ENCODE measurements at regions not wholly inside any gene's neighbourhood (a gene's known extent, or its start where the extent isn't known, plus 50 kb on each side); places are given as distances from the start of the nearest gene placed in this dataset.
A peak's percentile ranks its signal among the peaks of the same experiment; 100 is the strongest.
"Not testable (repeated sequence)": the region's sequence is repeated elsewhere in the genome, so short reads cannot be mapped to it uniquely, and the experiment has no call there.

GRCh38 chr10:6803427-6803783 is 223.3 kb upstream of the PRKCQ start:
- no CpG with 5 or more reads among the region's 1 CpG for WGBS (ENCODE audit: insufficient coverage, low lambda C conversion rate)
- Histone ChIP-seq H3K9me3 (ENCODE audit: control insufficient read depth, low read depth, low read length) (no peaks in the 10 kb centered on the region), H3K27ac (ENCODE audit: low read length) (no peak overlapping the region), H3K27me3 (ENCODE audit: control insufficient read depth, insufficient read depth, low read length) (no peaks in the 10 kb centered on the region), H3K36me3 (ENCODE audit: control insufficient read depth, insufficient read depth, low read length) (no peaks in the 10 kb centered on the region), H3K4me1 (ENCODE audit: control insufficient read depth, insufficient read depth, low read length) (no peaks in the 10 kb centered on the region), H3K4me3 (ENCODE audit: low read length) (no peak overlapping the region)
- DNase-seq = no peak

DNA sequence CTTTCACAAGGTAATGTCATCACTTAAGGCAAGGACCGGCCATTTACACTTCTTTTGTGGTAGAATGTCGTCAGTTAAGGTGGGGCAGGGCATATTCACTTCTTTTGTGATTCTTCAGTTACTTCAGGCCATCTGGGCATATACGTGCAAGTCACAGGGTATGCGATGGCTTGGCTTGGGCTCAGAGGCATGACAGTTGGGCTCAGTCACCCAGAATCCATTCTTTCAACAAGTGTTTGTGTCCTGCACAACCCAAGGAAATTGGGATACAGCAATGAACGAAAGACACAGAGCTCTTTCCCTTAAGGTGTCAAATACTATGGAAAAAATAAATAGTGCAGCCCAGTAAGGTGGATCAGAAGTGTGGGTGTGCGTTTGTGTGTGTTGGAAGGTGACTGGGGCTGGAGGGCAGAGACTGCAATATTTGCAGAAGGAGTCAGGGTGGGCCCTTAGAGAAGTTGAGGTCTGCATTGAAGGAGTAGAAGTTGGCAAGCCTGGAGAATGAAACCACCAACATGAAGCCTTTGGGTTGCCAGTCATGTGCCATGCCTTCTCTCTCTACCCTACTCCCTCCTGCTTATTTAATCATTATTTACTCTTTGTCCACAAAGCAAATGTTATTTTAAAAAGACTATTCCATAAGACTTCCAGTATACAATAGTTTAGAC is 222.8 kb upstream of the PRKCQ start:
- Histone ChIP-seq H3K36me3 (ENCODE audit: control insufficient read depth, insufficient read depth, low read length) (no peaks in the 10 kb centered on the region), H3K27me3 (ENCODE audit: control insufficient read depth, insufficient read depth, low read length) (no peaks in the 10 kb centered on the region), H3K9me3 (ENCODE audit: control insufficient read depth, low read depth, low read length) (no peaks in the 10 kb centered on the region), H3K4me1 (ENCODE audit: control insufficient read depth, insufficient read depth, low read length) (no peaks in the 10 kb centered on the region), H3K4me3 (ENCODE audit: low read length) (no peak overlapping the region), H3K27ac (ENCODE audit: low read length) (no peak overlapping the region)
- WGBS (ENCODE audit: insufficient coverage, low lambda C conversion rate) = no CpG with 5 or more reads among the region's 6 CpGs
- no peak for DNase-seq

DNA sequence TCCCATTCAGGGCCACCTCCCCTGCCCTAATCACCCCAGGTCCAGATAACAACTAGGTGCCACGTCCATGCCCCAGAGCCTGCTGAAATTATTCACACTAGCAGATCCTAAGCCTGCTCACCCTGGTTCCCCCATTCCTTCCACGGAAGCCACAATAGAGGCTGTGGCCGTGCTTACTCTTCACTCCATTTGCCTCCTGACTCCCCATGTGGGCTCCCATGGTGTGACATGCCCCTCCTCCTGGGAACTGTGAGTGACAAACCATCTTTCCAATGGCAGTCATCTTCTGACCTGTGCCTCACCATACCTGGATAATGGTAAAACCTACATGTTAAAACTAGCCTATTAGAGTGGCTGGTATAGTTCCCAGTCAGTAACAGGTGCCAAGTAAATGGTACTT is 216.2 kb upstream of the PRKCQ start:
- Histone ChIP-seq H3K4me3 (ENCODE audit: low read length) (no peak overlapping the region), H3K27me3 (ENCODE audit: control insufficient read depth, insufficient read depth, low read length) (no peaks in the 10 kb centered on the region), H3K27ac (ENCODE audit: low read length) (no peak overlapping the region), H3K4me1 (ENCODE audit: control insufficient read depth, insufficient read depth, low read length) (no peaks in the 10 kb centered on the region), H3K36me3 (ENCODE audit: control insufficient read depth, insufficient read depth, low read length) (no peaks in the 10 kb centered on the region), H3K9me3 (ENCODE audit: control insufficient read depth, low read depth, low read length) (no peaks in the 10 kb centered on the region)
- no peak for DNase-seq
- no CpG with 5 or more reads among the region's 3 CpGs for WGBS (ENCODE audit: insufficient coverage, low lambda C conversion rate)

GRCh38 chr10:6795541-6795940 is 215.5 kb upstream of the PRKCQ start:
- no peaks in the 10 kb centered on the region for H3K9me3 ChIP-seq (ENCODE audit: control insufficient read depth, low read depth, low read length)
- no peaks in the 10 kb centered on the region for H3K27me3 ChIP-seq (ENCODE audit: control insufficient read depth, insufficient read depth, low read length)
- WGBS (ENCODE audit: insufficient coverage, low lambda C conversion rate) = 100% methylated on average over 1 of the region's 6 CpGs
- no peaks in the 10 kb centered on the region for H3K4me1 ChIP-seq (ENCODE audit: control insufficient read depth, insufficient read depth, low read length)
- DNase-seq = no peak
- H3K27ac ChIP-seq (ENCODE audit: low read length) = no peak overlapping the region
- H3K36me3 ChIP-seq (ENCODE audit: control insufficient read depth, insufficient read depth, low read length) = no peaks in the 10 kb centered on the region
- no peak overlapping the region for H3K4me3 ChIP-seq (ENCODE audit: low read length)

GRCh38 chr10:6794841-6795240 is 214.8 kb upstream of the PRKCQ start:
- H3K27me3 ChIP-seq (ENCODE audit: control insufficient read depth, insufficient read depth, low read length); H3K4me1 ChIP-seq (ENCODE audit: control insufficient read depth, insufficient read depth, low read length); H3K27ac ChIP-seq (ENCODE audit: low read length); H3K4me3 ChIP-seq (ENCODE audit: low read length); H3K9me3 ChIP-seq (ENCODE audit: control insufficient read depth, low read depth, low read length); DNase-seq; H3K36me3 ChIP-seq (ENCODE audit: control insufficient read depth, insufficient read depth, low read length): not testable (repeated sequence)
- WGBS (ENCODE audit: insufficient coverage, low lambda C conversion rate) = no CpG with 5 or more reads among the region's 10 CpGs

DNA sequence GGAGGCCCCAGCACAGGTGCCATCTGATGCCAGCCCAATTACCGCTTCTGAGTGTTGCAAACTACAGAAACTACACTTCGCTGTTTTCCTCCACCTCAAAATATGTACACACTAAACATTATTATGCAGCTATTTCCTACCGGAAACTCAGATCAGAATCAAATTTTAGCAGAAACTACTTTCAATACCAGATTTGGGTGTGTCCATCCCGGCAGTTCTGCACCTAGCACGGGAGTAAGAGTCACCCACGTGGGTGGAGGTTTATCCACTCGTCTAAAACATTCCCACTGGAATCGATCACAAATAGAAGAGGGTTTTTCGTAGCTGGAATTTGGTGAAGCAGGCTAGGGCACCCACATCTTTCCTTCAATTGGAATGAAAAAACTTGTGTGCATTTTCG is 214.4 kb upstream of the PRKCQ start:
- no peaks in the 10 kb centered on the region for H3K27me3 ChIP-seq (ENCODE audit: control insufficient read depth, insufficient read depth, low read length)
- H3K4me1 ChIP-seq (ENCODE audit: control insufficient read depth, insufficient read depth, low read length) = no peaks in the 10 kb centered on the region
- H3K9me3 ChIP-seq (ENCODE audit: control insufficient read depth, low read depth, low read length) = no peaks in the 10 kb centered on the region
- no peak for DNase-seq
- 80% methylated on average over 1 of the region's 10 CpGs for WGBS (ENCODE audit: insufficient coverage, low lambda C conversion rate)
- no peaks in the 10 kb centered on the region for H3K36me3 ChIP-seq (ENCODE audit: control insufficient read depth, insufficient read depth, low read length)
- H3K27ac ChIP-seq (ENCODE audit: low read length) = no peak overlapping the region
- no peak overlapping the region for H3K4me3 ChIP-seq (ENCODE audit: low read length)

DNA sequence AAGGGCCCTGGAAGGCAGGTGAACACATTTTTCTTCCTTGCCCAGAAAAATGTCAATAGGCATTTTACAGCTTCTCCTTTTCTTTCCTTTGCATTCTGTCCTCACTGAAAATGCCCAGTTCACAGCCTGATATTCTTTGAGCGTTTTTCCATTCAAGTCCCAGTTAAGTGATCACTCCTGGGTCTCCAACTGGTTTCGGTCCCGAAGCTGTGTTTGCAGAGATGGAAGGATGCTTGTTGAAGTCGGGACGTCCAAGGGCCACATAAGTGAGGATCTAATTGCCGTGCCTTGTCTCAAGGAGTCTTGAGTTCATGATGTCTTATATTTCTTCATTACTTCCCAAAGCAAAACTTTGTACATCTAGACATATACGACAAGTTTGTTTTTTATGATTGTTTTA is 208.7 kb upstream of the PRKCQ start:
- H3K27ac ChIP-seq (ENCODE audit: low read length) = no peak overlapping the region
- no peaks in the 10 kb centered on the region for H3K4me1 ChIP-seq (ENCODE audit: control insufficient read depth, insufficient read depth, low read length)
- H3K9me3 ChIP-seq (ENCODE audit: control insufficient read depth, low read depth, low read length) = no peaks in the 10 kb centered on the region
- no peaks in the 10 kb centered on the region for H3K27me3 ChIP-seq (ENCODE audit: control insufficient read depth, insufficient read depth, low read length)
- no peak for DNase-seq
- no peaks in the 10 kb centered on the region for H3K36me3 ChIP-seq (ENCODE audit: control insufficient read depth, insufficient read depth, low read length)
- no peak overlapping the region for H3K4me3 ChIP-seq (ENCODE audit: low read length)
- WGBS (ENCODE audit: insufficient coverage, low lambda C conversion rate) = 80% methylated on average over 1 of the region's 7 CpGs

- Histone ChIP-seq H3K27ac (ENCODE audit: low read length) (no peak overlapping the region), H3K4me1 (ENCODE audit: control insufficient read depth, insufficient read depth, low read length) (no peaks in the 10 kb centered on the region), H3K27me3 (ENCODE audit: control insufficient read depth, insufficient read depth, low read length) (no peaks in the 10 kb centered on the region), H3K9me3 (ENCODE audit: control insufficient read depth, low read depth, low read length) (no peaks in the 10 kb centered on the region), H3K36me3 (ENCODE audit: control insufficient read depth, insufficient read depth, low read length) (no peaks in the 10 kb centered on the region), H3K4me3 (ENCODE audit: low read length) (no peak overlapping the region)
- no CpG with 5 or more reads among the region's 5 CpGs for WGBS (ENCODE audit: insufficient coverage, low lambda C conversion rate)
- DNase-seq = no peak
Observed at GRCh38 chr10:6788231-6788630, 208.2 kb upstream of the PRKCQ start.

GRCh38 chr10:6787718-6788117 is 207.6 kb upstream of the PRKCQ start:
- Histone ChIP-seq H3K27ac (ENCODE audit: low read length) (no peak overlapping the region), H3K4me1 (ENCODE audit: control insufficient read depth, insufficient read depth, low read length) (no peaks in the 10 kb centered on the region), H3K36me3 (ENCODE audit: control insufficient read depth, insufficient read depth, low read length) (no peaks in the 10 kb centered on the region), H3K27me3 (ENCODE audit: control insufficient read depth, insufficient read depth, low read length) (no peaks in the 10 kb centered on the region), H3K9me3 (ENCODE audit: control insufficient read depth, low read depth, low read length) (no peaks in the 10 kb centered on the region), H3K4me3 (ENCODE audit: low read length) (no peak overlapping the region)
- DNase-seq = no peak
- WGBS (ENCODE audit: insufficient coverage, low lambda C conversion rate) = 100% methylated on average over 2 of the region's 3 CpGs

DNA sequence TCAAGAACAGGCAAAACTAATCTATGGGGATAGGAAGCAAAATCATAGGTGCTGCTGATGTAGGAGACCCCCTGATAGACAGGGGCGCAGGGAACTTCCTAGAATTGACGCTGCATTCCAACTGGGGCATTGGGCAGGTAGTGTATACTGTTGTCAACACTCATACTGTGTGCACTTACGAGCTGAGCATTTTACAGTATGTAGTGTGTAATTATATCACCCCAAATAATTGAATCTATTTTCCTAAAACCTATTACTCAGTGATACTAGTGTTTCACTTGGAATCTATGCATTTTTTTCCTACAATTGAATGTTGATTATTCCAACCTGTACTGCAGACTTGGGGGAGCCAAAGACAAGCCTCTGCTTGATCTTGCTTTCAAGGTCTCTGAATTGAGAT is 207.0 kb upstream of the PRKCQ start:
- Histone ChIP-seq H3K27me3 (ENCODE audit: control insufficient read depth, insufficient read depth, low read length) (no peaks in the 10 kb centered on the region), H3K36me3 (ENCODE audit: control insufficient read depth, insufficient read depth, low read length) (no peaks in the 10 kb centered on the region), H3K9me3 (ENCODE audit: control insufficient read depth, low read depth, low read length) (no peaks in the 10 kb centered on the region), H3K4me3 (ENCODE audit: low read length) (no peak overlapping the region), H3K4me1 (ENCODE audit: control insufficient read depth, insufficient read depth, low read length) (no peaks in the 10 kb centered on the region), H3K27ac (ENCODE audit: low read length) (no peak overlapping the region)
- DNase-seq = no peak
- WGBS (ENCODE audit: insufficient coverage, low lambda C conversion rate) = 80% methylated on average over 1 of the region's 3 CpGs

DNA sequence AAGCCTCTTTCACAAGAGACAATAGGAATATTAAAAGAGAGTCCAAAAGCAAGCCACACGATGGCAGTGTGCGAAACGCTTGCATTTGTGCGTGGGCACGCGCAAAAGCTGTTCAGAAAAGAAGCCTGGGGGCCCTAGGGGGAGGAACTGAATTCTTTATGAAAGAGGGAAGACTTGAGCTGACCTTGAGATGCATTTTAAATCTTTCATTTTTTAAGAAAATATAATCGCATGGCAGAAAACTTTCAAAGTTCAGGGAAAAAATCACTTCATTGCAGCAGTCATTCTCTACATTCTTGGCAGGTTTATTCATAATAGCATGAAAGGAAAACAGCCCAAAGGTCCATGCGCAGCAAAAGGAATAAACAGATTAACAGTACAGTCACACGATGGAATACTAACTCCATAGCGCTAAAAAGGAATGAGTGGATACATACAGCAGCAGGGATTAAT is 206.5 kb upstream of the PRKCQ start:
- Histone ChIP-seq H3K27ac (ENCODE audit: low read length) (no peak overlapping the region), H3K9me3 (ENCODE audit: control insufficient read depth, low read depth, low read length) (no peaks in the 10 kb centered on the region), H3K4me3 (ENCODE audit: low read length) (no peak overlapping the region), H3K27me3 (ENCODE audit: control insufficient read depth, insufficient read depth, low read length) (no peaks in the 10 kb centered on the region), H3K4me1 (ENCODE audit: control insufficient read depth, insufficient read depth, low read length) (no peaks in the 10 kb centered on the region), H3K36me3 (ENCODE audit: control insufficient read depth, insufficient read depth, low read length) (no peaks in the 10 kb centered on the region)
- 42% methylated on average over 5 of the region's 10 CpGs for WGBS (ENCODE audit: insufficient coverage, low lambda C conversion rate)
- peak in 1 of 2 donors; percentile 7 for DNase-seq
